ENCODE measurements at regions not wholly inside any gene's neighbourhood (a gene's known extent, or its start where the extent isn't known, plus 50 kb on each side); places are given as distances from the start of the nearest gene placed in this dataset.

DNA sequence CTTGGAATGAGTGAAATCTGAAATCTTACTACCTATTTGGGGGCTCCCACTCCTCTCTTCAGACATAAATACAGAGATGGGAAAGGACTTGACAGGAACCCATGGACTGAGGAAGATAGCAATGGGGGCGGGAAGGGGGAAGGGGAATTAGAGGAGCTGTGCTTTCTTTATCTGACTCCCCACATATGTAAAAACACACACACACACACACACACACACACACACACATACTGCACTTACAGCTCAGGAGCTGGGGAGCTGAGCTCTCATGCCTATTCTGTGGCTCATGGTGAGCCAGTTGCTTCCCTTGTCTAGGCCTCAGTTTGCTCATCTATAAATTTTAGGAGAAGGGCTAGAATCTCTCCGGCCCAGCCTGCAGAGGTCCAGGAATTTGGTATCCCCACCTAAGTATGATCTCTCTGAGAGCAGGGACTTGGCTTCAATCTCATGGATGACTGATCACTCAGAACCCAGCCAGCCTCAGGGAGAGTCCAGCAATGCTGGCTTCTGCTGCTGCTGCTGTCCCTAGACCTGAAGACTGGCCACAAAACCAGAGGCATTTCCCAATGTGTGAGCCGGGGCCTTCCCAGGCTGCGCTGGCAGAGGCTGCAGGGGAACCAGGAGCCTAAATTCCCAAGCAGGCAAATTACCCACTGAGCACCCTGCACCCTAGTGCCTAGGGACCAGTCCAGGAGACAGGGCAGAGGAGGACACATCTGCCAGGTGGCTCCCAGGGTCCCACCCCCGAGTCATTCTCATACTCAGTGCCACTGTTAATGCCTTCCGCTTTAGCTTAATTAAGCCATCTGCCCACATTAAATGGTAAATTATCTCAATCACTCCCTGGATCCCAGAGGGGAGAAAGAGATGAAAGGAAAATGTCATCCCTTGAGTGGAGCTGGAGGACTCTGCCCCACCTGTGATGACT lies 57.5 kb upstream of the RBM15 start:
- Mint-ChIP-seq H3K27me3 (ENCODE audit: low read depth) (peaks cover 12% of the 10 kb centered on the region), H3K4me1 (ENCODE audit: low read depth) (peaks cover 6% of the 10 kb centered on the region), H3K27ac (ENCODE audit: unreplicated experiment) (no peak overlapping the region), H3K9me3 (ENCODE audit: low read depth) (no peaks in the 10 kb centered on the region), H3K4me3 (ENCODE audit: unreplicated experiment) (no peak overlapping the region), H3K36me3 (ENCODE audit: low read depth) (no peaks in the 10 kb centered on the region)
- TF ChIP-seq, protein P1, sequence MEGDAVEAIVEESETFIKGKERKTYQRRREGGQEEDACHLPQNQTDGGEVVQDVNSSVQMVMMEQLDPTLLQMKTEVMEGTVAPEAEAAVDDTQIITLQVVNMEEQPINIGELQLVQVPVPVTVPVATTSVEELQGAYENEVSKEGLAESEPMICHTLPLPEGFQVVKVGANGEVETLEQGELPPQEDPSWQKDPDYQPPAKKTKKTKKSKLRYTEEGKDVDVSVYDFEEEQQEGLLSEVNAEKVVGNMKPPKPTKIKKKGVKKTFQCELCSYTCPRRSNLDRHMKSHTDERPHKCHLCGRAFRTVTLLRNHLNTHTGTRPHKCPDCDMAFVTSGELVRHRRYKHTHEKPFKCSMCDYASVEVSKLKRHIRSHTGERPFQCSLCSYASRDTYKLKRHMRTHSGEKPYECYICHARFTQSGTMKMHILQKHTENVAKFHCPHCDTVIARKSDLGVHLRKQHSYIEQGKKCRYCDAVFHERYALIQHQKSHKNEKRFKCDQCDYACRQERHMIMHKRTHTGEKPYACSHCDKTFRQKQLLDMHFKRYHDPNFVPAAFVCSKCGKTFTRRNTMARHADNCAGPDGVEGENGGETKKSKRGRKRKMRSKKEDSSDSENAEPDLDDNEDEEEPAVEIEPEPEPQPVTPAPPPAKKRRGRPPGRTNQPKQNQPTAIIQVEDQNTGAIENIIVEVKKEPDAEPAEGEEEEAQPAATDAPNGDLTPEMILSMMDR (IDR thresholded peaks at IDR 0.05), result no peak
- DNase-seq (ENCODE audit: low spot score), result no peak

DNA sequence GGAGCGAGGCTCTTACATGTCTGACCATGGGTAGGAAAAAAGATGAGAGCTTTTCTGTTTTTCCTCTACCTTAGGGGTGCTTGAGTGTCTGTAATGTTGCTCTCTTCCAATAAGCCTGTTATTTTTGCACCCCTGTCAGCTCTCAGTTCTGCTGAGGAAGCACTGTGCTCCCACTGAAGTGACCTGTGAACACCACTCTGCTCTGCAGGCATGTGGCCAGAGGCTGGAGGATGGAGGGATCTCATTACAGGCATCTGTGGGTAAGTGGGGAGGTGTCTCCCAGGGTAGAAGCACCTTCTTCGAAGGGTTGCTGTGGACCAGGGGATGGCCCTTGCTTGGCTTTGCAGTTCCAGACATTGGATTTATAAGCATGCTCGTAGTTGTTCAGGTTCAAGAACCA lies 56.8 kb upstream of the RBM15 start:
- Mint-ChIP-seq H3K4me3 (ENCODE audit: unreplicated experiment) (no peak overlapping the region), H3K9me3 (ENCODE audit: low read depth) (no peaks in the 10 kb centered on the region), H3K27me3 (ENCODE audit: low read depth) (peaks cover 6% of the 10 kb centered on the region), H3K27ac (ENCODE audit: unreplicated experiment) (no peak overlapping the region), H3K36me3 (ENCODE audit: low read depth) (no peaks in the 10 kb centered on the region), H3K4me1 (ENCODE audit: low read depth) (peaks cover 6% of the 10 kb centered on the region)
- TF ChIP-seq, protein P1 (IDR thresholded peaks at IDR 0.05), result no peak
- no peak for DNase-seq (ENCODE audit: low spot score)

DNA sequence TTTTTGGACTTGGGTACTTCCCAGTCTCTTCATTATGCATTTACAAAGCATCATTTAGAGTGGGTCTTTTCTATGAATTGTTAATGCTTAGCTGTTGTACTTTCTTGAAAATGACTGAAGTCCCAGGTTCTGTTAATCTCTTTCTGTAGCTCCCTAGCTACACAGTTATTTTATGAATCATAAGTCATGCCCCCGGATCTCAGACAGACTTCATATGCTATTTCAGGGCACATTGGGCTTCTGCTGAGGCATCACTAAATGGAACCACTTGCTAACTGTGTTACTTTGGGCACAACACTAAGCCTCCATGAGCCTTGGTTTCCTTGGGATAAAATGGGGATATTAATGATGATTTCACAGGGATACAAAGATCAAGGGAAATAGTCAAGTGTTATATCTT lies 55.5 kb upstream of the RBM15 start:
- peaks cover 4% of the 10 kb centered on the region for H3K27me3 Mint-ChIP-seq (ENCODE audit: low read depth)
- no peak overlapping the region for H3K4me3 Mint-ChIP-seq (ENCODE audit: unreplicated experiment)
- peaks cover 6% of the 10 kb centered on the region for H3K4me1 Mint-ChIP-seq (ENCODE audit: low read depth)
- DNase-seq (ENCODE audit: low spot score), result no peak
- no peak overlapping the region for H3K27ac Mint-ChIP-seq (ENCODE audit: unreplicated experiment)
- no peaks in the 10 kb centered on the region for H3K9me3 Mint-ChIP-seq (ENCODE audit: low read depth)
- no peaks in the 10 kb centered on the region for H3K36me3 Mint-ChIP-seq (ENCODE audit: low read depth)
- TF ChIP-seq, protein P1 (IDR thresholded peaks at IDR 0.05), result no peak

DNA sequence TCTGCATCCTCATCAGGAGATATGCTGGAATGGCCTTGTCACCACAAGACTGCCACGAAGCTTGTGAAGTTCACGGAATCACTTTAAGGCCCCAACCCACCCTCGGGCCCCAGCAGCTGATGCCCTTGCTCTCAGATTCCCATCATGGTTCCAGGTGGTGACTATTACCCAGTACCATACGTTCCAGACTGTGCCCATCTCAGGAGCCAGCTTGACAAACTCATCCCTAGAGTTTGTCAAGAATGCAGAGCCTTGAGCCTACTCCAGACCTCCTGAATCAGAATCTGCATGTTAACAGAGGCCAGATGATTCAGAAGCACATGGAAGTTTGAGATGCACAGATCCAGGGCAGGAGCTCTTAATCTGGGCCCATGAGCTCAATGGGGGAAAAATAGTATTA lies 53.9 kb upstream of the RBM15 start:
- H3K4me3 Mint-ChIP-seq (ENCODE audit: unreplicated experiment), result no peak overlapping the region
- TF ChIP-seq, protein P1 (IDR thresholded peaks at IDR 0.05), result no peak
- no peak for DNase-seq (ENCODE audit: low spot score)
- no peaks in the 10 kb centered on the region for H3K36me3 Mint-ChIP-seq (ENCODE audit: low read depth)
- no peak overlapping the region for H3K27ac Mint-ChIP-seq (ENCODE audit: unreplicated experiment)
- H3K4me1 Mint-ChIP-seq (ENCODE audit: low read depth), result peaks cover 6% of the 10 kb centered on the region
- H3K9me3 Mint-ChIP-seq (ENCODE audit: low read depth), result no peaks in the 10 kb centered on the region
- H3K27me3 Mint-ChIP-seq (ENCODE audit: low read depth), result no peaks in the 10 kb centered on the region

DNA sequence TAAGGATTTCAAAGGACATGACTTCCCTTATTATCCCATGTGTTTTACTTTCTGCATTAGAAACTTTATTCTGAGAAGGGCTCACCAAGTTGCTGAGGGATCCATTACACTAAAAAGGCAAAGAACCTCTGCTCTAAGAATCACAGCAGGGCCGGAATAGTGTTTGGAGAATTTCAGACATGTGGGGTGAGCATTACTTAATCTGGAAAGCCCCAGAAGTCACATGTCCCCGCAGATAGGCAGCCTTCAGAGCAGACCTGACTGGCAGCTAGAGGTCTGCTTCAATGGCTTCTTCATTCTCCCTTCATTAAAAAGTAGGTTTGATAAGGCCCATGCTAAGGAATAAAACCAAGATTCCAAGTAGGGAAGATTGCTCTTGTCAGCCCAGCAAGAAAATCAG lies 52.6 kb upstream of the RBM15 start:
- no peaks in the 10 kb centered on the region for H3K9me3 Mint-ChIP-seq (ENCODE audit: low read depth)
- no peaks in the 10 kb centered on the region for H3K27me3 Mint-ChIP-seq (ENCODE audit: low read depth)

More for the DNA sequence above, 52.6 kb upstream of the RBM15 start:
- no peak overlapping the region for H3K4me3 Mint-ChIP-seq (ENCODE audit: unreplicated experiment)
- H3K4me1 Mint-ChIP-seq (ENCODE audit: low read depth), result peaks cover 11% of the 10 kb centered on the region
- no peaks in the 10 kb centered on the region for H3K36me3 Mint-ChIP-seq (ENCODE audit: low read depth)
- no peak overlapping the region for H3K27ac Mint-ChIP-seq (ENCODE audit: unreplicated experiment)
- TF ChIP-seq, protein P1 (IDR thresholded peaks at IDR 0.05), result no peak
- DNase-seq (ENCODE audit: low spot score), result no peak
